ENCODE measurements at regions not wholly inside any gene's neighbourhood (a gene's known extent, or its start where the extent isn't known, plus 50 kb on each side); places are given as distances from the start of the nearest gene placed in this dataset.

DNA sequence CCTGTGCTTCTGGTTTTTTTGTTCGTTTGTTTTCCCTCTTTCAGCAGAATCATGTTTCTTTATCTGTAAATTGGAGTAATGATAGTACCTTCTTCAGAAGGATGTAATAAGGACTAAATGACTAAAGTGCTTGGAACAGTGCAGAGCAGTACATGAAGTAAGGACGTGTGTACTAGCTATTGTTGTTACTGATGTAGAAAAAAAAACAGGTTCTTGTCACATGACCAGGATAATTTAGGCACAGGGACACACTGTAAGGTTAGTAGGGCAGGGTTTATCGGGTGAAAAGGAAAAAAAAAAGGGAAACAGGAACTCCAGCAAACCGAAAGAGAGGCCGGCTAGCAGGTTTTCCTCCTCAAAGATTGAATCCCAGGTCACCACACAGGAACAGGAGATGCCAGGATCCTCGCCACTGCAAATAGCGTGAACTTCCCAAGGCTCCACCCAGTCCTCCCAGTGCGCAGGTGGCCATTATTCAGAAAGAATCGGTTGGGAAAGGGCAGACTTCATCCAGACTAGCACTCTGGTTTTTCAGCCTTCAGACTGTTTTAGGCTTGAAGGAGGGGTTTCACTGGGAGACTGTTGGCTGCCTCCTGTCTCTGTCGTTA, 63.8 kb upstream of the PRRC2C start:
- TF ChIP-seq EP300 (IDR thresholded peaks at IDR 0.05) (no peak), POLR2A (IDR thresholded peaks at IDR 0.05) (no peak)
